AG04450 (cell line): ENCODE measurements at regions not wholly inside any gene's neighbourhood (a gene's known extent, or its start where the extent isn't known, plus 50 kb on each side); places are given as distances from the start of the nearest gene placed in this dataset.

Source experiments
- CTCF ChIA-PET: fragments of 300-600, 350-600 bp; formaldehyde crosslinking; extraction: SDS; loops from one replicate; lab custom pipeline; 2022; ENCODE audit warnings: antibody characterized with exemption, inconsistent platforms; lab: Charles Lee
- POLR2A ChIA-PET: fragments of 350-600 bp; formaldehyde crosslinking; extraction: SDS; loops from one replicate; lab custom pipeline; 2021; ENCODE audit warnings: antibody characterized with exemption, inconsistent platforms; lab: Yijun Ruan, JAX
- DNase-seq: peaks from one replicate; pipeline ENCODE4 v3.0.0-alpha.2; 2011; ENCODE audit warnings: low read depth, low spot score
- H3K27ac ChIP-seq: one replicate; pipeline ENCODE4 v1.5.1; 2012; ENCODE audit warnings: low read depth, low read length, control low read depth
- H3K27me3 ChIP-seq: one replicate; pipeline ENCODE4 v1.6.0; 2012; ENCODE audit warnings: low read length; ENCODE audit not compliant: control insufficient read depth, insufficient read depth
- H3K4me3 ChIP-seq: 2 replicates; pipeline ENCODE4 v1.5.1; 2011; ENCODE audit warnings: mild to moderate bottlenecking, low read depth, low read length, control low read depth
- H3K9me3 ChIP-seq: 2 replicates; pipeline ENCODE4 v1.5.1; 2012; ENCODE audit warnings: low read length; ENCODE audit not compliant: control insufficient read depth, insufficient read depth
- TF ChIP-seq, protein P1 (sequence below): IDR thresholded peaks from 2 replicates; pipeline ENCODE4 v1.5.1; 2011; ENCODE audit warnings: low read depth, low read length, control low read depth, inconsistent platforms

DNA sequence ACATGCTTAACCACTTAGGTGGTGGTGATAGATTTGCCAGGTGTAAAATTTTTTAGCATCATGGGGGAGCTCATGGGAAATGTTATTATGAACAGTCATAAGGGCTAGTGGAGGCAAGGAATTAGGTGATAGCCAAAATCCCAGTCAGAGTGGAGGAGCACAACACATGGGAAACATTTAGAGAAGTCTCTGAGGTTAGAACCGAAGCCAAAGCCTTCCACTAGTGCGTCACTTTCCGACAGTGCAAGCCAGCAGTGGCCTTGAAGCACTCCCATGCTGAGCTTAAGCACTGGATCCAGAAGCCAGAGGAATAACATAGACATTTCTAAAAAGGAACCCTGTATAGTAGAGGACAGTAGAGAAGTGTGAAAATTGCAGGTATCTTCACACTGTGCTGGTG lies 101.5 kb upstream of the SNX2 start:
- no peak overlapping the region for H3K4me3 ChIP-seq
- no peak for DNase-seq
- H3K9me3 ChIP-seq: no peaks in the 10 kb centered on the region; the same call in 1 of the 2 replicates
- ChIA-PET CTCF (no interaction called here), POLR2A (no interaction called here)
- H3K27ac ChIP-seq: no peak overlapping the region
- H3K27me3 ChIP-seq: peaks cover 2% of the 10 kb centered on the region
- TF ChIP-seq, protein P1, sequence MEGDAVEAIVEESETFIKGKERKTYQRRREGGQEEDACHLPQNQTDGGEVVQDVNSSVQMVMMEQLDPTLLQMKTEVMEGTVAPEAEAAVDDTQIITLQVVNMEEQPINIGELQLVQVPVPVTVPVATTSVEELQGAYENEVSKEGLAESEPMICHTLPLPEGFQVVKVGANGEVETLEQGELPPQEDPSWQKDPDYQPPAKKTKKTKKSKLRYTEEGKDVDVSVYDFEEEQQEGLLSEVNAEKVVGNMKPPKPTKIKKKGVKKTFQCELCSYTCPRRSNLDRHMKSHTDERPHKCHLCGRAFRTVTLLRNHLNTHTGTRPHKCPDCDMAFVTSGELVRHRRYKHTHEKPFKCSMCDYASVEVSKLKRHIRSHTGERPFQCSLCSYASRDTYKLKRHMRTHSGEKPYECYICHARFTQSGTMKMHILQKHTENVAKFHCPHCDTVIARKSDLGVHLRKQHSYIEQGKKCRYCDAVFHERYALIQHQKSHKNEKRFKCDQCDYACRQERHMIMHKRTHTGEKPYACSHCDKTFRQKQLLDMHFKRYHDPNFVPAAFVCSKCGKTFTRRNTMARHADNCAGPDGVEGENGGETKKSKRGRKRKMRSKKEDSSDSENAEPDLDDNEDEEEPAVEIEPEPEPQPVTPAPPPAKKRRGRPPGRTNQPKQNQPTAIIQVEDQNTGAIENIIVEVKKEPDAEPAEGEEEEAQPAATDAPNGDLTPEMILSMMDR: no peak

DNA sequence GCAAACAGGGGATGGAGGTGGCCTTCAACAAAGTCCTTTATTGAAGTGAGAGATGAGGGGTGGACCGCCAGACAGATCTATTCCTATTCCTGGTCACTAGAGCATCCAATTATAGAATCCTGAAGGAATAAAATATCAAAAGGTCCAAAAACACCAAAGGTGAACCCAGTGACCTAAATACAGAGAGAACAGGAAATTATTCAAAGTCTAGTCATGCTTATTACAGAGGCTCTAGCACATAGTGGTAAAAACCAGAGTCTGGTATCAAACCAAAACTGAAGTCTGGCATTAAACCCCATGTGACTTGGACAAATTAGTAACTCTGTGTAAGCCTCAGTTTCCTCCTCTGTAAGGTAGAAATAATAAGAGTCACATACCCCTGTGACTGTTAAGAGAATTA lies 100.5 kb upstream of the SNX2 start:
- Histone ChIP-seq H3K4me3 (no peak overlapping the region), H3K9me3 (no peaks in the 10 kb centered on the region; the same call in 1 of the 2 replicates), H3K27me3 (peaks cover 2% of the 10 kb centered on the region), H3K27ac (no peak overlapping the region)
- POLR2A ChIA-PET: no interaction called here
- CTCF ChIA-PET: no interaction called here
- no peak for DNase-seq
- TF ChIP-seq, protein P1: no peak

DNA sequence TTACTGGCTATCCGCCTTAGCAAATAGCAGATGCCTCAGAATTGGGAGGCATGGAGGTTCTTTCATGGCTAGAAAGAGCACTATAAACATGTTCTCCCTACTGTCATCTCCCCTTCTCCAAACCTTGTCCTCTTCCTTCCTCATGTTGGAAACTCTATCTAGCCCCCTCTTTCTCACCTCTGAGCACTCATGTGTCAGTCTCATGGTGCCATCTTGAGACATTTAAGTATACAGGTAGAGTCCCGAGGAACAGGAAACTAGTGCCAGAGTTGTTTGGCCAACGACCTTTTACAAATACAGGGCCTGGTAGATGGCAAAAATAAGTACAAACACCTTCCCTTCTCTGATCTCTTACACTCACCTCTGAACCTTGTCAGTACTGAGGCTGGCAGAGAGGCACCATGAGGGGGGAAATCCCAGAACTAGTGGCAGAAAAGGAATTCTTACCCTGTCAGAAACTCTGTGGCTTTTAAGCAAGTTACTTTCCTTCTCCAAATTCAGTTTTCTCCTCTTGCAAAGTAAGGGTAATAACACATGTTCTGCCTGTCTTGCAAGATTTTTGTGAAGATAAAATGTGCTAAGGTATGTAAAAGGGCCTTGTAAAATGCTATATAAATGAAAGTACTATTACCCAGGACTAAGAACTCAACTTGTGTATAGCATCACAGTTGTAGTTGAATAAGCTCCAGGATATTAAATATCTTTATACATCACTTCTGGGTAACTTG lies 94.1 kb upstream of the SNX2 start:
- H3K27ac ChIP-seq: no peak overlapping the region
- CTCF ChIA-PET: interaction anchor here (0.8 kb wide), 1 partner anchor 23 kb away, joined by 5 read pairs; no protein-coding TSS in a partner anchor

DNA sequence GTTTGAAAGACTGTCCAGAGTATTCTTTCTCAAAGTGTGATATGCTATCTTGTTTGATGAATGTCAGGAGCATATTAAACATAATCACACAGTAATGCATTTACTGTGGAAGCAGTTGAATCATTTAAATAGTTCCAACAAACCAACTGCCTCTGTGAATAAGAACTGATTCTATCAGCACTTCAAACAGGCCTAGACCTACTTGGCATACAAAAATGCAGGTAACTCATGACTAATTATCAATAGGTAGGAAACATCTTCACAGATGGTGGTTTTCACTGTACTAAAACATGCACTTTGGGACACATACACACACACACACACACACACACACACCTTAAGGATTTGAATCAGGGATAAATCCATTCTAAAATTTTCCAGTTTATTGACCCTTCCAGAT lies 91.2 kb upstream of the SNX2 start:
- TF ChIP-seq, protein P1: no peak
- DNase-seq: no peak
- ChIA-PET CTCF (no interaction called here), POLR2A (no interaction called here)
- H3K27me3 ChIP-seq: no peaks in the 10 kb centered on the region
- H3K9me3 ChIP-seq: no peaks in the 10 kb centered on the region
- H3K4me3 ChIP-seq: no peak overlapping the region
- H3K27ac ChIP-seq: no peak overlapping the region

More for the DNA sequence above, 94.1 kb upstream of the SNX2 start:
- no peaks in the 10 kb centered on the region; the same call in 1 of the 2 replicates for H3K9me3 ChIP-seq
- DNase-seq: no peak
- no peaks in the 10 kb centered on the region for H3K27me3 ChIP-seq
- H3K4me3 ChIP-seq: no peak overlapping the region
- POLR2A ChIA-PET: no interaction called here
- TF ChIP-seq, protein P1: no peak

DNA sequence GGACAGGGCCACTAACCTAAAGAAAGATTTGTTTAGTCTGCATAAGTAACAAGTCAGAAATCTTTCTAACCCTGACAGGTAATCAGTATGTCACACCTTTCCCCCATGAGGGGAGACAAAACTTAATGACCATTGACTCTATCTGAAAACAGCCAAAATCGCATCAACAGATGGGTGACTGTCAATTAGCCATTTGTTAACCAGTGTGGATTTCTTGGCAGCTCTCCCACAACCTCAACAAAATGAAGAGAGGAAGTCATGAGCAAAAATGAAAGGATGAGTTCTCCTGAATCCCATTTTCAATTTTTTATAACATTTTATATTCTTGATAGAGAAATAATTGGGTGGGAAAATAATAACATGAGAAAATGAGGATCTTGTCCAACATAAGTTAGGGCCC lies 84.6 kb upstream of the SNX2 start:
- Histone ChIP-seq H3K9me3 (no peaks in the 10 kb centered on the region), H3K27ac (no peak overlapping the region), H3K4me3 (no peak overlapping the region), H3K27me3 (peaks cover 2% of the 10 kb centered on the region)
- TF ChIP-seq, protein P1: no peak
- DNase-seq: no peak
- ChIA-PET POLR2A (no interaction called here), CTCF (interaction anchor here (3.5 kb wide), 1 partner anchor 14 kb away, joined by 16 read pairs; no protein-coding TSS in a partner anchor)
